ENCODE measurements at regions not wholly inside any gene's neighbourhood (a gene's known extent, or its start where the extent isn't known, plus 50 kb on each side); places are given as distances from the start of the nearest gene placed in this dataset.

DNA sequence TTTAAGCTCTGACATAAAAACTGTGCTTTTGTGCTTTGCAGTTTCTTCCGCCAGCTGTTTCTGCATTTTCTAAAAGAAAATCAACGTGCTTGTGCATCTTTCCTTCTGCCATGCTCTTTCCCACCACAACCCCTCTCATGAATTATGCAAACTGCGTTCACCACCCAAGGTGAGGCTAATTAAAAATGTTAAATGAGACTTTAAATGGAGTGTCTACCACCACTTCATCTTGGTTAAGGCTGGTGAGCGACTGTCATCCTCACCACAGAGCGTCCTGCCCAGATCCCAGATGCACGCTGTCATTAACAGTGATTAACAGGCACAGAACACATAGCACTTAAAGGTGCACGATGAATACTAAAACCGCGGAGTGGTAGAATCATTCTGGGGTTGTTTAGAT is 250.5 kb upstream of the RAB6C start:
- DNase-seq (ENCODE audit: low spot score) = no peak

DNA sequence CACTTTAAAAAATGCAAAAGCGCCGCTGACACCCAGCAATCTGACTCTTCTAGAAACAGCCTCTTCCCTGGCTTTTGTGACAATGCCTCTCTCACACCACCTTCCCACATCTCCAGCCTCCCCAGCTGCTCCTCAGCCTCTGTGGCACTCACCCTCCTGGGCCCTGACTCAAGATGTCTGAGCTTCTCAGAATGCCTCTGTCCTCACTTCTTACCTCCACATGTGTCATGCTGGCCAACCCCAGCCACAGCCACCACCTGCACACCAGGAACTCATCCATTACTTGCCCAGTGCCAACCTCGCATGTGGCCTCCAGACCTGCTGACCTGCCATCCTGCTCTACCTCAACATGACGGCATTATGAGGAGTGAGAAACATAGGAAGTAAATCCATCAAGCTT is 249.8 kb upstream of the RAB6C start:
- DNase-seq (ENCODE audit: low spot score) = no peak

- DNase-seq (ENCODE audit: low spot score) = no peak
Observed at GRCh38 chr2:129730979-129731378, 248.5 kb upstream of the RAB6C start.

- peak; percentile 11 for DNase-seq (ENCODE audit: low spot score)
Observed at GRCh38 chr2:129731907-129732629, 247.4 kb upstream of the RAB6C start.

GRCh38 chr2:129732630-129733026 is 246.8 kb upstream of the RAB6C start:
- peak; percentile 39 for DNase-seq (ENCODE audit: low spot score)

GRCh38 chr2:129733041-129733440 is 246.4 kb upstream of the RAB6C start:
- peak; percentile 13 for DNase-seq (ENCODE audit: low spot score)

GRCh38 chr2:129733579-129733978 is 245.9 kb upstream of the RAB6C start:
- peak; percentile 38 for DNase-seq (ENCODE audit: low spot score)

DNA sequence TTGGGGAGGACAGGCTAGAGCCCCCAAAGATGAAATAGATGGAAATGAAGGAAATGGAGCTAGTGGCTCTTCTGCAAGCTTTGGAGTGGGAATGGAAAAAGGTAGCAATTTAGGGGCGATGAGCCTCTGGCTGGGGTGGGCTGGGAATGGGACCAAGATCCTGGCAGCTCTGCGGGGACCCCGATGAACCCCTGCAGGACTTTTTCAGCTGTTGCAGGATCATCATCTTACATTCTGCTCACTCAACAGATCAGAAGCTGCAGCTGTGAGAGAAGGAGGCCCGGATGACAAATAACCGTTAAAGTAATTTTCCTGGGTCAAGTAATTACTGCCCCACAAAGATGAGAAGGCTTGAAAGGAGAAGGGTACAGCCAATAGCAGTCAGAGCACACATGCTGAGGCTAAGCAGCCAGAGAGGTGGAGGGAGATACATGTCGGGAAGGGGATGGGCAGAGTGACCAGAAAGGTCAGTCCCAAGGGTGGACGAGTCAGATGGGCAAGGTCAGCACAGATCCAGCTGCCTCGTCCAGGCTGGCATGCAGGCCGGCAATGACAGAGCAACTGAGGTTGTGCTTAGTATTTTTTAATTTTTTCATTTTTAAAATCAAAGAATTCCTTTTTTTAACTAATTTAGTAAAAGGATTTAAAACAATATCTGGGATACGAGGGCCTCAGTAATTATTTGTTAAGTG is 245.0 kb upstream of the RAB6C start:
- DNase-seq (ENCODE audit: low spot score) = peak; percentile 25

DNA sequence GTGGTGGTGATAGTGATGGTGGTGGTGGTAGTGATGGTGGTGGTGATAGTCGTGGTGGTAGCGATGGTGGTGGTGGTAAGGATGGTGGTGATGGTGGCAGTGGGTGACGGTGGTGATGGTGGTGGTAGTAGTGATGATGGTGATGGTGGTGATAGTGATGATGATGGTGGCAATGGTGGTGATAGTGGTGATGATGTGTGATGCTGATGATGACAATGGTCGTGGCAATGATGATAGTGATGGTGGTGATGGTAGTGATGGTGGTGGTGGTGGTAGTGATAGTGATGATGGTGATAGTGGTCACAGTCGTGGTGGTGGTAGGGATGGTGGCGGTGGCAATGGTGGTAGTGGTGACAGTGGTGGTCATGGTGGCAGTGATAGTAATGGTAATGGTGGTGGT is 243.9 kb upstream of the RAB6C start:
- DNase-seq (ENCODE audit: low spot score) = peak; percentile 28

GRCh38 chr2:129737660-129738527 is 241.6 kb upstream of the RAB6C start:
- peak; percentile 31 for DNase-seq (ENCODE audit: low spot score)

DNA sequence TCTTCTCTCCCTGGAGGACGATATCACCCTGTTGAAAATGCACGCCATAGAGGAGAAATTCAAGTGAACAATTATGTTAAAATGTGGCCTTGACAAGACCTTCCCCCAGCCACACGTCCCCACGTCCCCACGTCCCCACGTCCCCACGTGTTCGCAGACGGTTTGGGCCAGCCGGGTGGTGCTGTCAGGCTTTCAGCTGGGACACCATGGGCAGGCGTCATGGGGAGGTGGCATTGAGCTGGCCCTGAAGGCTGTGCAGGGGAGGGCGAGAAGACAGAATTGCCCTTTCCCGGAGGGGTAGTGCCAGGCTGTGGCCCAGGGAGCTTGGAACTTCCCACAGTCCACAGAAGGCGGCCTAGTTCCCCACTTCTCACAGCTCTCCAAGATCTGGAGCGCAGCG is 240.7 kb upstream of the RAB6C start:
- peak; percentile 32 for DNase-seq (ENCODE audit: low spot score)

GRCh38 chr2:129740504-129740903 is 239.0 kb upstream of the RAB6C start:
- no peak for DNase-seq (ENCODE audit: low spot score)

- DNase-seq (ENCODE audit: low spot score) = no peak
Observed at GRCh38 chr2:129741165-129741564, 238.3 kb upstream of the RAB6C start.

DNA sequence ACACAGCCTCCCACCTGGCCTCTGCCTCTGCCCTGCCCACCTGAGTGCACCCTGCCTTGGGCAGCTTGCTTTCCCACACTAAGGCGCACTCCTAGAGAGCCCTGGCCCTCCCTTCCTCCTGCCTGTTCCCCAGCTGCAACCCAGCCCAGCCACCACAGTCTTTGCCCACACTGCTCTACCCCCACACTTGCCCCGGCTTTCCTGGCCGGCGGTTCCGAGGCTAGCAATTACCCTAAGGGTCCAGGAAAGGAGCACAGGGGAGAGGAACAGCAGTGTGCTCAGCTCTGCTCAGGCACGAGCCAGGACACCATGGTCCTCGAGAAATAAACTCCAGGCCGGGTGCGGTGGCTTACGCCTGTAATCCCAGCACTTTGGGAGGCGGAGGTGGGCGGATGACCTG is 237.8 kb upstream of the RAB6C start:
- DNase-seq (ENCODE audit: low spot score) = no peak

DNA sequence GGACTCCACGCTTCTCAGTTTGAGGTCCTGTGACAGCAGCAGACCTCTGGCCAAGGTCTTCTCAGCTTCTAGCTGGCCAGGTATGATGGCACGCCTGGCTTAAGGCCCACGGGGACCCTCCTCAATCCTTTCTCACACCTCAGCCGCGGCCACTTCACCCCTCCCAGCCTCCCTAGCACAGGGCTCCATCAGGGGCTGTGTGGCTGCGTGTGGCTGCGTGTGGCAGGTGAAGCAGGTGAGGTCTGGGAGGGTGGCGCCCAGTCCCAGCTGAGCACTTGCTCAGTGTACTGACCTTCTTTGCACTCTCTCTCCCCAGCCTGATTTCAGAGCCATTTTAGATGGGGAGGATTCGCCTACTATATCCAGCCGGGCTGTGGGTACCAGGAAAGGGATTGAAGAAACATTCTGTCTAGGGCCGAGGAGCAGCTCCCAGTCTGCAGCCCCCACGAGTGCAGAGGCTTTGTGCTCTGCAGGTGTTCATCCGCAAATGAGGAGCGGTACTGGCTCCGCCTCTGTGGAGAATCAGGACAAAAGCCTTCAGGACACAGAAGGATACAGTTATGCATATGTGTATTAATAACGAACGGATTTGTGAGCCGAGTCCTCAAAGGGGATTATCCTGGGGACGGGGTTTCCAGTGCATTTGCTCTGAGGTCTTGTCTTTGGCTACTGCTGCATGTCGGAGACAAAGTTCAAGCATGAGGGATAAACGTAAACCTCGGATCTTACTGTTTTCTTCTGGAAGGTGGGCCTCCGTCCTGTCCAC is 236.9 kb upstream of the RAB6C start:
- no peak for DNase-seq (ENCODE audit: low spot score)

DNA sequence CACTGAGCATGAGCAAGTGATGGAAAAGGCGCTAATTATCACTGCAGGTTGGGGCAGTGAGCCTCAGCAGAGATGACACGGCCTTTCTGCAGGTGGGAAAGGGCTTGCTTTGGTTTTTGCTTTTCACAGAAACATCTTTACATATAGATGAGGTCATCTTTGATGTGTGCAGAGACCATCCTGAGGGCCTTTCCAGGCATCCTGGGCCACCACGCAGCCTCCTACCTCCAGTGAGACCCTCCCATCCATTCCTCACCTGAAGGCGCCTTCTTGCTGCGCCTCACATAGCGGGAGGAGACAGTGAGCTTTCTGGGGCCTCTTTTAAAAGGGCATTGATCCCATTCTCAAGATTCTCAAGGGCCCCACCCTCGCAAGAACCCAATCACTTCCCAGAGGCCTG is 235.3 kb upstream of the RAB6C start:
- DNase-seq (ENCODE audit: low spot score) = no peak

DNA sequence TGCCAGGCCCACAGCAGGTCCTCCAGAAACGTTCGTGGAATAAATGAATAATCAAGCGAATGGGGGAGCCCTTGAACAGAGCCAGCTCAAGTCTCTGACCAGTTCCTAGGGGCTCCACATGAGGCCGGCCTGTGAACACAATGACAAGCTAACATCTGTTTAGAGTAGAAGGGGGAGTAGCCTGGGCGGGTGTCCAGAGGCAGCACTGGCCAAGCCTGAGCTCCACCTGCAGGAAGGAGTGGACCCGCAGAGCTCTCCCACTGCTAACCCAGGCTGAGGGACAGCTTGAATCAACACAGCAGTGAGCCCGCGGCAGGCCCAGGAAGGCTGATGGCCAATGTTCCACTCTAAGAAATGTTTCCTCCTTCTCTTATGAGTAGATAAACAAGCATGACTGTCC is 234.8 kb upstream of the RAB6C start:
- peak; percentile 68 for DNase-seq (ENCODE audit: low spot score)

DNA sequence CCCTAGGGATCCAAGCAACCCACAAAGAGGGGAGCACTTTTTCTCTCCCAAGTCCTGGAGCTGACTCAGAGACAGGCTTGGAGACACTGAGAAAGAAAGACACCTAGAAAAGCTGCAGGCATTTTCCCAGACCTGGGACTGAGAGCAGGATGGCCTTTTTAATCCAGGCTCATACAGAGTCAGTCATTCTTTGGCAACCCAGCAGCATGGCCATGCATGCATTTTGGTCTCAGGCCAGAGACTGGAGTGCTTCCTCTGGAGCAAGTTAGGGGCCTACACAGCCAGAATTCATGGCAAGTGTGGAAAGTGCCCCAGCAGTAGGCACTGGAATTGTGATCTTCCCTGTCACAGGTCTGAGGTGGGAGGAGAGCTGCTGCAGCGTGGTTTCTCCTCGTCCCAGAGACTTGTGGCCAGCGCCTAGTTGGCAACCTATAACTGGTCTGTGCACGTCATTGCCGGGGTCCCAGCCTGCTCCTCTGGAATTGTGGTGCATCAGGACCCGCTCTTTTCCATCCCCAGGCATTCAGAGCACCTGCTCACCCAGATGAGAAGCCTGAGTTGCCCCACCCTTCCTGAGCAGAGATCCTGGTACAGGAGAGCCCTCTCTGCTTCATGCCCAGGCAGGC is 231.9 kb upstream of the RAB6C start:
- DNase-seq (ENCODE audit: low spot score) = no peak

- no peak for DNase-seq (ENCODE audit: low spot score)
Observed at GRCh38 chr2:129748250-129748649, 231.2 kb upstream of the RAB6C start.

DNA sequence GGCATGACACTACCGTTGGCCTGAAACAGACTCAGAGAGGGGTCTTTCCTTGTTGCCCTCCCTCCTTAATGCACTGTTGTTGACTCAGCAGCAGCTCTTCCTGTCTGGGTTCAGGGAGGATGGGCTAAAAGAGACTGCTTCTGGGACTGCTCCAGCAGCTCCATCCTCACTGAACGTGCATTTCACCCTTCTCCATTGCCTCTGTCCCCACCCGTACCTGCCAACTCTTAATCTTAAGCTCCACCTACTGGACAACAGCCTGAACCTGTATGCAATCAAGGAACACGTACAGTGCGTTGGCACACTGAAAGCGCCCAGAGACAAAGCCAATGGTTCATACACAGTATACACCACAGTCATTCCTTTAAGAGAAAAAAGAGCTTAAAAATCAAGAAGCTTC is 230.8 kb upstream of the RAB6C start:
- no peak for DNase-seq (ENCODE audit: low spot score)

- DNase-seq (ENCODE audit: low spot score) = no peak
Observed at GRCh38 chr2:129751409-129751808, 228.1 kb upstream of the RAB6C start.

- no peak for DNase-seq (ENCODE audit: low spot score)
Observed at GRCh38 chr2:129752176-129752575, 227.3 kb upstream of the RAB6C start.

All from ecto neural progenitor cell (in vitro differentiated cells).